ENCODE measurements at regions not wholly inside any gene's neighbourhood (a gene's known extent, or its start where the extent isn't known, plus 50 kb on each side); places are given as distances from the start of the nearest gene placed in this dataset.
"Not testable (repeated sequence)": the region's sequence is repeated elsewhere in the genome, so short reads cannot be mapped to it uniquely, and the experiment has no call there.

- Histone ChIP-seq H3K9me3 (no peaks in the 10 kb centered on the region), H3K27ac (no peak overlapping the region), H3K4me1 (no peaks in the 10 kb centered on the region), H3K4me3 (no peak overlapping the region), H3K27me3 (peaks cover 76% of the 10 kb centered on the region), H3K36me3 (no peaks in the 10 kb centered on the region)
- no peak for TF ChIP-seq POLR2A (IDR thresholded peaks at IDR 0.05)
- TF ChIP-seq CTCF (IDR thresholded peaks at IDR 0.05) = no peak
- no peak for TF ChIP-seq POLR2AphosphoS5 (IDR thresholded peaks at IDR 0.05)
- TF ChIP-seq EP300 (IDR thresholded peaks at IDR 0.05) = no peak
- 0 to 79% methylated on average over 1 to 2 of the region's 3 CpGs for WGBS, 2 donors (ENCODE audit: low coverage in 1 of 2)
- ATAC-seq = no peak
Observed at GRCh38 chr1:29390075-29390474, 153.8 kb downstream of the PTPRU start.

DNA sequence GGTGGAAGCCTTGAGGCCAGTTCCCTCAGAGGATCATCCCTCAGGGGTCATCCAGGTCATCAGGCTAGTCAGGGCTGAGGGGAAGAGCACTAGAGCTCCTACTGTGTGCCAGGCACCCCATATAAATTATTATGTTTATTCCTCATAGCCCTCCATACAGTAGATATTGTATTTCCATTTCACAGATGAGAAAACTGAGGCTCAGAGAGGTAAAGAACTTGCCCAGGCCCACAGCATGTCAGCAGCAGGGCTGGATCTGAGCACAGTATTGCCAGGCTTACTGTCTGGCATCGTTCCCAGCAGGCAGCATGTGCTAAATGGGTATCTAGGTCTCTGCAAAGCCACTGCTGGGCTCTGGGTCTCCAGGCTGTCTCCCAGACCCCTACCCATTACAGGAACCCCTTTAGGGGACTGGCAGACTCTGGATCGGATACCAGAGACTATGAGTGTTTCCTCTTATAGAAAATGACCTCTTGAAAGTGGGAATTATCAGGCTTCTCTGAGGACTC is 153.3 kb downstream of the PTPRU start:
- peaks cover 80% of the 10 kb centered on the region for H3K27me3 ChIP-seq
- H3K9me3 ChIP-seq = no peaks in the 10 kb centered on the region
- no peak overlapping the region for H3K4me3 ChIP-seq
- no peak overlapping the region for H3K27ac ChIP-seq
- no peak for ATAC-seq
- H3K4me1 ChIP-seq = no peaks in the 10 kb centered on the region
- H3K36me3 ChIP-seq = no peaks in the 10 kb centered on the region
- TF ChIP-seq POLR2AphosphoS5 (IDR thresholded peaks at IDR 0.05) (no peak), CTCF (IDR thresholded peaks at IDR 0.05) (no peak), POLR2A (IDR thresholded peaks at IDR 0.05) (no peak), EP300 (IDR thresholded peaks at IDR 0.05) (no peak)
- 40 to 100% methylated on average over 1 of the region's 2 CpGs for WGBS, 2 donors (ENCODE audit: low coverage in 1 of 2)

DNA sequence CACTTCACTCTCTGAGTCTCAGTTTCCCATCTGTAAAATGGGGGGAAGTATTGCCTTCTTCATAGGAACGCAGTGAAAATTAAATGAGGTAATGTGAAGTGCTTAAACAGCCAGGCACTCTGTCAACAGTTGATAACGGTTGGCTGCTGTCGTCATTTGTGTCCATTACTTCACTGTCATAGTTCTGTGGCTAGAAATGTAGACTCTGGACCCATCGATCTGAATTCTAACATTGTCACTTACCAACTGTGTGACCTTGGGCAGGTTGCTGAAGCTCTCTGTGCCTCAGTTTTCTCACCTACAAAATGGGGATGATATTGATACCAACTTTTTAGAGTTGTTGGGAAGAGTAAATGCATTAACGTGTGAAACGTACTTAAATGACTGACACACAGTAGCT is 152.6 kb downstream of the PTPRU start:
- TF ChIP-seq POLR2AphosphoS5 (IDR thresholded peaks at IDR 0.05) = no peak
- TF ChIP-seq POLR2A (IDR thresholded peaks at IDR 0.05) = no peak
- TF ChIP-seq EP300 (IDR thresholded peaks at IDR 0.05) = no peak
- TF ChIP-seq CTCF (IDR thresholded peaks at IDR 0.05) = no peak

GRCh38 chr1:29388170-29388569 is 151.8 kb downstream of the PTPRU start:
- H3K27me3 ChIP-seq = peaks cover 92% of the 10 kb centered on the region
- no peaks in the 10 kb centered on the region for H3K4me1 ChIP-seq
- H3K36me3 ChIP-seq = no peaks in the 10 kb centered on the region
- TF ChIP-seq EP300 (IDR thresholded peaks at IDR 0.05) = no peak
- no peak for TF ChIP-seq CTCF (IDR thresholded peaks at IDR 0.05)
- no peak for TF ChIP-seq POLR2AphosphoS5 (IDR thresholded peaks at IDR 0.05)
- no peak for TF ChIP-seq POLR2A (IDR thresholded peaks at IDR 0.05)
- no peaks in the 10 kb centered on the region for H3K9me3 ChIP-seq
- WGBS, 2 donors (ENCODE audit: low coverage in 1 of 2) = 94 to 100% methylated on average over 1 to 2 of the region's 2 CpGs
- H3K4me3 ChIP-seq = no peak overlapping the region
- ATAC-seq = no peak
- H3K27ac ChIP-seq = no peak overlapping the region

More for the DNA sequence above, 152.6 kb downstream of the PTPRU start:
- H3K36me3 ChIP-seq = no peaks in the 10 kb centered on the region
- 73 to 79% methylated on average over 5 of the region's 6 CpGs for WGBS, 2 donors (ENCODE audit: low coverage in 1 of 2)
- H3K4me3 ChIP-seq = no peak overlapping the region
- peaks cover 85% of the 10 kb centered on the region for H3K27me3 ChIP-seq
- no peak for ATAC-seq
- H3K27ac ChIP-seq = no peak overlapping the region
- H3K4me1 ChIP-seq = no peaks in the 10 kb centered on the region
- H3K9me3 ChIP-seq = no peaks in the 10 kb centered on the region

DNA sequence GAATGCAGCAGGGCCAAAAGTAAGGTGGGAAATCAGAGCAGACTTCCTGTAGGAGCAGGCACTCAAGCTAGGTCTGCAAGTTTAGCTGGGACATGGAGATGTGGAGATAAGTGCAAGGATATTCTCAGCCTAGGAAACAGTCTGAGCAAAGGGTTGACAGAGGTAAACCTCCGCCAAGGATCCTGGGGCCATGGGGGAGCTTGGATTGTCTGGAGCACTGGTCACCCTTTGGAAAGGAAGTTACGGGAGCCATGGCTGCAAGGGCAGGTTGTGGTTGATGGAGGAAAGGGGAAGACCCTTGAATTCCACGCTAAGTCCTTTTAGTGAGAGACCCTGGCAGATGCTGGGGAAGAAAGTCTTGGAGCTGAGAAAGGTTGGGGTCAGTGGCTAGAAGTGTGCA is 150.9 kb downstream of the PTPRU start:
- ATAC-seq = no peak
- no peak overlapping the region for H3K4me3 ChIP-seq
- TF ChIP-seq EP300 (IDR thresholded peaks at IDR 0.05) (no peak), POLR2AphosphoS5 (IDR thresholded peaks at IDR 0.05) (no peak)
- peaks cover 98% of the 10 kb centered on the region for H3K27me3 ChIP-seq
- 70 to 92% methylated on average over 2 to 3 of the region's 3 CpGs for WGBS, 2 donors (ENCODE audit: low coverage in 1 of 2)
- no peaks in the 10 kb centered on the region for H3K9me3 ChIP-seq
- H3K4me1 ChIP-seq = no peaks in the 10 kb centered on the region
- H3K36me3 ChIP-seq = no peaks in the 10 kb centered on the region
- H3K27ac ChIP-seq = no peak overlapping the region

GRCh38 chr1:29386453-29386852 is 150.1 kb downstream of the PTPRU start:
- not testable (repeated sequence) for ATAC-seq, H3K36me3 ChIP-seq, H3K4me3 ChIP-seq, H3K4me1 ChIP-seq, H3K27ac ChIP-seq, H3K9me3 ChIP-seq
- H3K27me3 ChIP-seq = peaks cover 98% of the 10 kb centered on the region
- 50 to 85% methylated on average over 1 of the region's 1 CpG for WGBS, 2 donors (ENCODE audit: low coverage in 1 of 2)
